HEK293 (cell line): ENCODE measurements at regions not wholly inside any gene's neighbourhood (a gene's known extent, or its start where the extent isn't known, plus 50 kb on each side); places are given as distances from the start of the nearest gene placed in this dataset.

Experiments used
- SP2 ChIP-seq: fragments of 450-650 bp; formaldehyde crosslinking; IDR thresholded peaks from 2 replicates; pipeline ENCODE4 v1.5.1; 2016; ENCODE audit warnings: missing biosample characterization, missing genetic modification characterization
- ZBTB17 ChIP-seq: fragments of 450-650 bp; formaldehyde crosslinking; IDR thresholded peaks from 2 replicates; pipeline ENCODE4 v1.5.1; 2016; ENCODE audit warnings: missing biosample characterization, missing genetic modification characterization
- ZBTB20 ChIP-seq: fragments of 450-650 bp; formaldehyde crosslinking; IDR thresholded peaks from 2 replicates; pipeline ENCODE4 v1.5.1; 2016; ENCODE audit warnings: missing biosample characterization, missing genetic modification characterization
- ZBTB8A ChIP-seq: fragments of 450-650 bp; formaldehyde crosslinking; IDR thresholded peaks from 2 replicates; pipeline ENCODE4 v1.5.1; 2016; ENCODE audit warnings: missing biosample characterization, missing genetic modification characterization
- ZNF146 ChIP-seq: fragments of 450-650 bp; formaldehyde crosslinking; IDR thresholded peaks from 2 replicates; pipeline ENCODE4 v1.5.1; 2016; ENCODE audit warnings: missing biosample characterization, missing genetic modification characterization
- ZNF335 ChIP-seq: fragments of 450-650 bp; formaldehyde crosslinking; conservative IDR thresholded peaks from 2 replicates; pipeline ENCODE4 v1.5.1; 2016; ENCODE audit warnings: missing biosample characterization, missing genetic modification characterization
- ZNF555 ChIP-seq: fragments of 450-650 bp; formaldehyde crosslinking; conservative IDR thresholded peaks from 2 replicates; pipeline ENCODE4 v1.5.1; 2017; ENCODE audit warnings: missing biosample characterization, mild to moderate bottlenecking, missing genetic modification characterization, inconsistent platforms
- ZNF677 ChIP-seq: fragments of 450-650 bp; IDR thresholded peaks from 2 replicates; pipeline ENCODE4 v1.5.0; 2018; ENCODE audit warnings: missing biosample characterization, mild to moderate bottlenecking, missing genetic modification characterization, moderate library complexity
- TF ChIP-seq, protein P1 (sequence below): fragments of 450-650 bp; formaldehyde crosslinking; IDR thresholded peaks from 2 replicates; pipeline ENCODE4 v1.5.1; 2016; ENCODE audit warnings: missing biosample characterization, missing genetic modification characterization
- TF ChIP-seq, protein P2 (sequence below): fragments of 450-650 bp; formaldehyde crosslinking; IDR thresholded peaks from 2 replicates; pipeline ENCODE4 v1.5.1; 2016; ENCODE audit warnings: missing biosample characterization, missing genetic modification characterization
- TF ChIP-seq, protein P3 (sequence below): sonication (generic); formaldehyde crosslinking; IDR thresholded peaks from 2 replicates; pipeline ENCODE4 v1.8.1; 2022; ENCODE audit warnings: mild to moderate bottlenecking, moderate library complexity, missing genetic modification reagents

DNA sequence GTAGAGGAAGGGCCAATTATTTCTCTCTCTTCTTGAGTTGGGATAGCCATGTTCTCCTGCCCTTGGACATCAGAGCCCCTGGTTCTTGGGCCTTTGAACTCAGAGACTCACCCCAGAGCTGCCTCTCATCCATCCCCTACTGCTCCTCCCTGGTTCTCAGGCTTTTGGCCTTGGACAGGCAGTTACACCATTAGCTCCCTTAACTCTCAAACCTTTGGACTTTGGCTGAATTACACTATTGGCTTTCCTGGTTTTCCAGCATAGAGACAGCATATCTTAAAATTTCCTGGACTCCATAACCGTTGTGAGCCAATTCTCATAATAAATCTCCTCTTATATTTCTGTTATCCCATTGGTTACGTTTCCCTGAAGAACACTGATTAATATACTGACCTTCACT, 63.7 kb upstream of the CHL1 start:
- TF ChIP-seq, protein P1, sequence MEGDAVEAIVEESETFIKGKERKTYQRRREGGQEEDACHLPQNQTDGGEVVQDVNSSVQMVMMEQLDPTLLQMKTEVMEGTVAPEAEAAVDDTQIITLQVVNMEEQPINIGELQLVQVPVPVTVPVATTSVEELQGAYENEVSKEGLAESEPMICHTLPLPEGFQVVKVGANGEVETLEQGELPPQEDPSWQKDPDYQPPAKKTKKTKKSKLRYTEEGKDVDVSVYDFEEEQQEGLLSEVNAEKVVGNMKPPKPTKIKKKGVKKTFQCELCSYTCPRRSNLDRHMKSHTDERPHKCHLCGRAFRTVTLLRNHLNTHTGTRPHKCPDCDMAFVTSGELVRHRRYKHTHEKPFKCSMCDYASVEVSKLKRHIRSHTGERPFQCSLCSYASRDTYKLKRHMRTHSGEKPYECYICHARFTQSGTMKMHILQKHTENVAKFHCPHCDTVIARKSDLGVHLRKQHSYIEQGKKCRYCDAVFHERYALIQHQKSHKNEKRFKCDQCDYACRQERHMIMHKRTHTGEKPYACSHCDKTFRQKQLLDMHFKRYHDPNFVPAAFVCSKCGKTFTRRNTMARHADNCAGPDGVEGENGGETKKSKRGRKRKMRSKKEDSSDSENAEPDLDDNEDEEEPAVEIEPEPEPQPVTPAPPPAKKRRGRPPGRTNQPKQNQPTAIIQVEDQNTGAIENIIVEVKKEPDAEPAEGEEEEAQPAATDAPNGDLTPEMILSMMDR (tag by site-specific recombination): no peak
- TF ChIP-seq ZNF335 (tag by site-specific recombination) (no peak), ZBTB17 (no peak), ZBTB8A (tag by site-specific recombination) (no peak), ZNF555 (tag by site-specific recombination) (no peak), ZNF677 (no peak), ZBTB20 (tag by site-specific recombination) (no peak), SP2 (no peak), ZNF146 (tag by site-specific recombination) (no peak)
- TF ChIP-seq, protein P2, sequence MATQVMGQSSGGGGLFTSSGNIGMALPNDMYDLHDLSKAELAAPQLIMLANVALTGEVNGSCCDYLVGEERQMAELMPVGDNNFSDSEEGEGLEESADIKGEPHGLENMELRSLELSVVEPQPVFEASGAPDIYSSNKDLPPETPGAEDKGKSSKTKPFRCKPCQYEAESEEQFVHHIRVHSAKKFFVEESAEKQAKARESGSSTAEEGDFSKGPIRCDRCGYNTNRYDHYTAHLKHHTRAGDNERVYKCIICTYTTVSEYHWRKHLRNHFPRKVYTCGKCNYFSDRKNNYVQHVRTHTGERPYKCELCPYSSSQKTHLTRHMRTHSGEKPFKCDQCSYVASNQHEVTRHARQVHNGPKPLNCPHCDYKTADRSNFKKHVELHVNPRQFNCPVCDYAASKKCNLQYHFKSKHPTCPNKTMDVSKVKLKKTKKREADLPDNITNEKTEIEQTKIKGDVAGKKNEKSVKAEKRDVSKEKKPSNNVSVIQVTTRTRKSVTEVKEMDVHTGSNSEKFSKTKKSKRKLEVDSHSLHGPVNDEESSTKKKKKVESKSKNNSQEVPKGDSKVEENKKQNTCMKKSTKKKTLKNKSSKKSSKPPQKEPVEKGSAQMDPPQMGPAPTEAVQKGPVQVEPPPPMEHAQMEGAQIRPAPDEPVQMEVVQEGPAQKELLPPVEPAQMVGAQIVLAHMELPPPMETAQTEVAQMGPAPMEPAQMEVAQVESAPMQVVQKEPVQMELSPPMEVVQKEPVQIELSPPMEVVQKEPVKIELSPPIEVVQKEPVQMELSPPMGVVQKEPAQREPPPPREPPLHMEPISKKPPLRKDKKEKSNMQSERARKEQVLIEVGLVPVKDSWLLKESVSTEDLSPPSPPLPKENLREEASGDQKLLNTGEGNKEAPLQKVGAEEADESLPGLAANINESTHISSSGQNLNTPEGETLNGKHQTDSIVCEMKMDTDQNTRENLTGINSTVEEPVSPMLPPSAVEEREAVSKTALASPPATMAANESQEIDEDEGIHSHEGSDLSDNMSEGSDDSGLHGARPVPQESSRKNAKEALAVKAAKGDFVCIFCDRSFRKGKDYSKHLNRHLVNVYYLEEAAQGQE: no peak
- TF ChIP-seq, protein P3, sequence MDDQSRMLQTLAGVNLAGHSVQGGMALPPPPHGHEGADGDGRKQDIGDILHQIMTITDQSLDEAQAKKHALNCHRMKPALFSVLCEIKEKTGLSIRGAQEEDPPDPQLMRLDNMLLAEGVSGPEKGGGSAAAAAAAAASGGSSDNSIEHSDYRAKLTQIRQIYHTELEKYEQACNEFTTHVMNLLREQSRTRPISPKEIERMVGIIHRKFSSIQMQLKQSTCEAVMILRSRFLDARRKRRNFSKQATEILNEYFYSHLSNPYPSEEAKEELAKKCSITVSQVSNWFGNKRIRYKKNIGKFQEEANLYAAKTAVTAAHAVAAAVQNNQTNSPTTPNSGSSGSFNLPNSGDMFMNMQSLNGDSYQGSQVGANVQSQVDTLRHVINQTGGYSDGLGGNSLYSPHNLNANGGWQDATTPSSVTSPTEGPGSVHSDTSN (CRISPR knock-in tag): no peak
